Kasumi-1 (cell line): ENCODE measurements at regions not wholly inside any gene's neighbourhood (a gene's known extent, or its start where the extent isn't known, plus 50 kb on each side); places are given as distances from the start of the nearest gene placed in this dataset.

ENCODE experiments used
- DNase-seq, 2 experiments: peaks; one replicate each; lab custom pipeline; 2025; lab: John Stamatoyannopoulos, UW

GRCh38 chr14:34021096-34021495 is 70.2 kb upstream of the EGLN3 start:
- no peak for DNase-seq

GRCh38 chr14:34020014-34020413 is 69.1 kb upstream of the EGLN3 start:
- DNase-seq: no peak

GRCh38 chr14:34018564-34019244 is 67.8 kb upstream of the EGLN3 start:
- DNase-seq: no peak

GRCh38 chr14:34018125-34018524 is 67.3 kb upstream of the EGLN3 start:
- no peak for DNase-seq

DNA sequence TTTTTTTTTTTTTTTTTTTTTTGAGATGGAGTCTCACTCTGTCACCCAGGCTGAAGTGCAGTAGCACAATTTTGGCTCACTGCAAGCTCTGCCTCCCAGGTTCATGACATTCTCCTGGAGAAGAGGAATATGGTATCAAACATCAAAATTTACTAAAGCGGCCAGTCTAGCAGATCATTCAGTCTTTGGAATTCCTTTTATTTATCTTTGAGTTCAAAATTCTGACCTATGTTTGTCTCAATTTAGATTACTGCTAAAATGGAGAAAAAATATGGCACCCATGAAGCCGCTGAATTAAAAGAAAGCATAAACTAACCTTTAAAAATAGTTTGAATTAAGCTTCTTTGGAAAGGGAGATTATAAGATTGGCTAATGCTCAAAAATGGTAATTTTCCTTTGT is 64.5 kb upstream of the EGLN3 start:
- no peak for DNase-seq

- no peak for DNase-seq
Measured at GRCh38 chr14:34014936-34015335, 64.1 kb upstream of the EGLN3 start.

DNA sequence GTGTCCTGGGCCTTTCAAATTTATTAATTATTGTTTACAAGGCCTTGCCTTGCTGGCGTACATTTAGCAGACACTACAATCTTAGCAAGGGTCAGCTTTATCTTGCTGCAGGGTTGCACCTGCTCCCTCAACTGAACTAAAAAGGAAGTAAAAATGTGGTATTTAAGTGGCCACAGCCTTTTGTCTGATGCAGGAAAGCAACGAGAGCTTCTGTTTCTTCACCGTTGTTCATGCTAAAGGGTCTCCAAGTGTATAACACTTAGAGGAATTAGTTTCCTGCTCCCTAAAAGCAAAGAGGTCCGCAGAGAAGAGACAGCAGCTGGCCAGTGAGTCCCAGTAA is 62.8 kb upstream of the EGLN3 start:
- no peak for DNase-seq

GRCh38 chr14:34012978-34013720 is 62.3 kb upstream of the EGLN3 start:
- peak; percentile 7 to 33 for DNase-seq

- DNase-seq: no peak
Measured at GRCh38 chr14:34012369-34012768, 61.5 kb upstream of the EGLN3 start.

DNA sequence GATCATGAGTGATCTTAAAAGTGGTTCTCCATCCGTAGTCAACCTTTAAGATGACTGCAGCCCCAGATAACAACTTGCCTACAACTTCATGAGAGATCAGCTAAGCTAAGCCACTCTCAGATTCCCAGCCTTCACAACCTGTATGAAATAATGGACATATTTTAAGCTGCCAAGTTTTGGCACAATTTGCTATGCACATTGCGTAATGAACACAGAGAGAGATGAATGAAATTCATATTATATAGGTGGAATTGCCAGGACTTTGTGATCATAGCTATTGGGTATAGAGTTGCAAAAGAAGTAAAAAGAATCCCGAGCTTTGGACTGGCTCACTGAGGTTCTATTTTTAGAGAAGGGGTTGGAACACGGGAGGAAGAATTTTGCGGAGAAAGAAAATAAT is 59.1 kb upstream of the EGLN3 start:
- no peak for DNase-seq

GRCh38 chr14:34007902-34008301 is 57.0 kb upstream of the EGLN3 start:
- DNase-seq: no peak

GRCh38 chr14:34005901-34006300 is 55.0 kb upstream of the EGLN3 start:
- no peak for DNase-seq

DNA sequence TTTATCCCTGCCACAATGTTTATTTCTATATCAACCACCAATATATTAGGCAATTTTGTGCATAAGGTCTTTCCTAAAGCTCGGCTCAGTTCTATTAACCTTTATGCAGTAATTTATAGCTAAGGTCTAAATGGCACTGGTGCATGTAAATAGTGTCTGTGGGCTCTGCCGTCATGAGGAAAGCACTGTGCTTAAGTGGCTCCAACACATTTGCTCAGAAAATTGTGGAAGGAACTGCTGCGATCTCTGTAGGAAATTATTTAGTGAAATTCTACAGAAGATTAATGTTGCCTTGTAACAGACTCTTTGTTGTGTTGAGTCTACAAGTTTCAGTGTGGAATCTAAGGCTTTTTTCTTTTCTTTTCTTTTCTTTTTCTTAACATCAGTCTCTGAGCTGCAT is 54.0 kb upstream of the EGLN3 start:
- DNase-seq: no peak

DNA sequence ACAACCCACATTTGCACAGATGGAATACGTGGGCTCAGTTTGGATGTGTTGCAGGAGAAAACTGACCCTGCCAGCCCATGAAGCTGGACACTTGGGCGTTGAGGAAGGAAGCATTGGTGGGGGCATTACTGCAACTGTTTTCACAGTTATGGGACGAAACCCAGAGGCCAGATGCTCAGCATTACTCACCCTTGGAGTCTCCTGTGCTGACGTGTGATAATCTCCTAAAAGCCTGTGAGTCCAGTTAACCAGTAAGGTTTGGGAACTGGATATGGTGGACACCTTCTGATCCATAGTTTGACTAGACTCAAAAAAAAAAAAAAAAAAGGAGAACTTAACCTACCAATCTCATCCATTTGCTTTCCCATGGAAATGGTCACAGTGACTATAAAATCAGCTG is 52.8 kb upstream of the EGLN3 start:
- no peak for DNase-seq

DNA sequence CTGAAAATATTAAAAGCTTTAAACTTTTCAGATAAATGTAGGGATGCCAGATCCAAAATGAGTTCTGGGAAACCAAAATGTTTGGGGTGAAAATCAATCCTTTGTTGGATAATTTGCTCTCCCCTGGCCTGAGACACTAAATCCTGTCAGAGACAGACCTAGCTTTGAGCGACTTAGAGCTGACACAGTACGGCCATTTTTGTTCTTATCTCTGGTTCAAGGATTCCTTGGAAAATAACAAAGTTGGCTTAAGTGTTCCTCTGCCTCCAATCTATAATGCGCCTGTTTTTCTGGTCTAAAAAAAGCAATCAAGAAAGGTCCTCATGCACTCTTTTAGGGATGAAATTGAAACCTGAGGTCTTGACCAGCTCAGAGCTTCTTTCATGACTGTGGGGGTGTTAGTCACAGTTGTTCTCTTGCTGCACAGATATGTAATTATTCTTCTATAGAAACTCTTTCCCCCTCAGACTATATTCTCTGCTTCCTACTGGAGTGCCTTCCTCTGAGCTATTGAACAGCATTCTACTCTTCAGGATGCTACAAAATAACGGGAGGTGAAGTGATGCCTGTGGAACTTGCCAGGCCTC is 52.3 kb upstream of the EGLN3 start:
- DNase-seq: no peak
